WTC11 (cell line): ENCODE measurements at regions not wholly inside any gene's neighbourhood (a gene's known extent, or its start where the extent isn't known, plus 50 kb on each side); places are given as distances from the start of the nearest gene placed in this dataset.

Experiments used
- ATAC-seq: fragments of 200-7000 bp; cut with Tn5 transposase; 2 replicates; pipeline ENCODE4 v1.10.0; 2021; ENCODE audit warnings: mild to moderate bottlenecking, moderate library complexity
- CTCF ChIA-PET: fragments of 300-600 bp; sonication (Branson Sonifier 250); formaldehyde crosslinking; loops from one replicate; lab custom pipeline; 2021; ENCODE audit warnings: antibody characterized with exemption; lab: Charles Lee
- POLR2A ChIA-PET: fragments of 350-600 bp; sonication (Branson Sonifier 250); formaldehyde crosslinking; loops from one replicate; lab custom pipeline; 2021; ENCODE audit warnings: antibody characterized with exemption; lab: Charles Lee
- DNase-seq: peaks from one replicate; pipeline ENCODE4 v3.0.0; 2021; ENCODE audit warnings: low spot score
- H3K27ac Mint-ChIP-seq: 2 replicates; pipeline ENCODE4 v1.8.0; 2021; ENCODE audit warnings: mixed read lengths
- H3K27me3 Mint-ChIP-seq: 2 replicates; pipeline ENCODE4 v1.8.0; 2021; ENCODE audit warnings: low read depth, mild to moderate bottlenecking, moderate library complexity, mixed read lengths
- H3K36me3 Mint-ChIP-seq: 2 replicates; pipeline ENCODE4 v1.8.0; 2021; ENCODE audit warnings: mixed read lengths
- H3K4me1 Mint-ChIP-seq: 2 replicates; pipeline ENCODE4 v1.8.0; 2022; ENCODE audit warnings: mixed read lengths
- H3K4me3 Mint-ChIP-seq: 2 replicates; pipeline ENCODE4 v1.8.0; 2021; ENCODE audit warnings: mild to moderate bottlenecking, moderate library complexity, mixed read lengths
- H3K9me3 Mint-ChIP-seq: 2 replicates; pipeline ENCODE4 v1.8.0; 2021; ENCODE audit warnings: mixed read lengths
- AFF4 ChIP-seq: sonication (generic); formaldehyde crosslinking; IDR thresholded peaks from 2 replicates; pipeline ENCODE4 v1.8.1; 2023; ENCODE audit warnings: mild to moderate bottlenecking, missing genetic modification reagents, borderline replicate concordance
- ATF1 ChIP-seq: sonication (generic); formaldehyde crosslinking; IDR thresholded peaks from 2 replicates; pipeline ENCODE4 v1.8.1; 2023; ENCODE audit warnings: mild to moderate bottlenecking, moderate library complexity, missing genetic modification reagents
- E2F1 ChIP-seq: sonication (generic); formaldehyde crosslinking; IDR thresholded peaks from 2 replicates; pipeline ENCODE4 v1.8.0; 2022; ENCODE audit warnings: mild to moderate bottlenecking, missing genetic modification reagents
- EMX1 ChIP-seq: fragments of 250-450 bp; sonication (Bioruptor Pico); IDR thresholded peaks from 2 replicates; pipeline ENCODE4 v1.8.0; 2021; ENCODE audit warnings: mild to moderate bottlenecking
- ESRRA ChIP-seq: sonication (generic); formaldehyde crosslinking; IDR thresholded peaks from 2 replicates; pipeline ENCODE4 v1.8.1; 2022; ENCODE audit warnings: mild to moderate bottlenecking, missing genetic modification reagents, borderline replicate concordance
- ETV6 ChIP-seq: sonication (generic); formaldehyde crosslinking; IDR thresholded peaks from 2 replicates; pipeline ENCODE4 v1.8.1; 2022; ENCODE audit warnings: mild to moderate bottlenecking, missing genetic modification reagents
- FOXJ3 ChIP-seq: sonication (generic); formaldehyde crosslinking; IDR thresholded peaks from 2 replicates; pipeline ENCODE4 v1.9.0; 2021; ENCODE audit warnings: missing genetic modification reagents, mild to moderate bottlenecking, borderline replicate concordance
- FOXK1 ChIP-seq: sonication (generic); formaldehyde crosslinking; IDR thresholded peaks from 2 replicates; pipeline ENCODE4 v1.8.0; 2022; ENCODE audit warnings: mild to moderate bottlenecking, moderate library complexity, missing genetic modification reagents
- FOXP4 ChIP-seq: sonication (generic); formaldehyde crosslinking; IDR thresholded peaks from 2 replicates; pipeline ENCODE4 v1.8.0; 2022; ENCODE audit warnings: mild to moderate bottlenecking, missing genetic modification reagents
- GABPB1 ChIP-seq: sonication (generic); formaldehyde crosslinking; IDR thresholded peaks from 2 replicates; pipeline ENCODE4 v1.8.1; 2023; ENCODE audit warnings: mild to moderate bottlenecking, missing genetic modification reagents
- IRF1 ChIP-seq: sonication (generic); formaldehyde crosslinking; IDR thresholded peaks from 2 replicates; pipeline ENCODE4 v1.8.0; 2023; ENCODE audit warnings: missing genetic modification reagents
- JAZF1 ChIP-seq: fragments of 250-450 bp; sonication (Bioruptor Pico); IDR thresholded peaks from 2 replicates; pipeline ENCODE4 v1.9.0; 2021; ENCODE audit warnings: moderate library complexity, mild to moderate bottlenecking, inconsistent platforms
- NFYB ChIP-seq: sonication (generic); formaldehyde crosslinking; conservative IDR thresholded peaks from 2 replicates; pipeline ENCODE4 v1.8.0; 2022; ENCODE audit warnings: low read depth, missing genetic modification reagents
- NR1H2 ChIP-seq: sonication (generic); formaldehyde crosslinking; IDR thresholded peaks from 2 replicates; pipeline ENCODE4 v1.9.0; 2021; ENCODE audit warnings: mild to moderate bottlenecking, moderate library complexity, missing genetic modification reagents
- NR3C1 ChIP-seq: sonication (generic); formaldehyde crosslinking; conservative IDR thresholded peaks from 2 replicates; pipeline ENCODE4 v1.8.1; 2023; ENCODE audit warnings: low read depth, mild to moderate bottlenecking, missing genetic modification reagents
- OVOL2 ChIP-seq: fragments of 250-450 bp; sonication (Bioruptor Pico); IDR thresholded peaks from 2 replicates; pipeline ENCODE4 v1.9.0; 2021; ENCODE audit warnings: mild to moderate bottlenecking, borderline replicate concordance
- PREB ChIP-seq: sonication (generic); formaldehyde crosslinking; IDR thresholded peaks from 2 replicates; pipeline ENCODE4 v1.8.1; 2022; ENCODE audit warnings: mild to moderate bottlenecking, missing genetic modification reagents, moderate library complexity, borderline replicate concordance
- SMAD4 ChIP-seq: sonication (generic); formaldehyde crosslinking; IDR thresholded peaks from 2 replicates; pipeline ENCODE4 v1.8.0; 2022; ENCODE audit warnings: mild to moderate bottlenecking, missing genetic modification reagents
- TCF7 ChIP-seq: sonication (generic); formaldehyde crosslinking; IDR thresholded peaks from 2 replicates; pipeline ENCODE4 v1.8.0; 2022; ENCODE audit warnings: mild to moderate bottlenecking, low read depth, missing genetic modification reagents, moderate library complexity
- ZBTB43 ChIP-seq: sonication (generic); formaldehyde crosslinking; IDR thresholded peaks from 2 replicates; pipeline ENCODE4 v1.8.1; 2023; ENCODE audit warnings: mild to moderate bottlenecking, missing genetic modification reagents
- ZNF396 ChIP-seq: fragments of 250-450 bp; sonication (Bioruptor Pico); IDR thresholded peaks from 2 replicates; pipeline ENCODE4 v1.8.0; 2021; ENCODE audit warnings: mild to moderate bottlenecking, moderate library complexity, borderline replicate concordance
- TF ChIP-seq, protein P1 (sequence below): sonication (generic); formaldehyde crosslinking; IDR thresholded peaks from 2 replicates; pipeline ENCODE4 v1.8.0; 2022; ENCODE audit warnings: mild to moderate bottlenecking, missing genetic modification reagents
- TF ChIP-seq, protein P2 (sequence below): fragments of 250-450 bp; sonication (Bioruptor Pico); IDR thresholded peaks from 2 replicates; pipeline ENCODE4 v1.9.0; 2021; ENCODE audit warnings: moderate library complexity, mild to moderate bottlenecking, inconsistent platforms, borderline replicate concordance

- POLR2A ChIA-PET, result no interaction called here
- no peak overlapping the region for H3K4me3 Mint-ChIP-seq
Measured at GRCh38 chr6:140663772-140664171, 1289.3 kb upstream of the CITED2 start.

GRCh38 chr6:140663094-140663493 is 1288.6 kb upstream of the CITED2 start:
- ChIA-PET POLR2A (interaction anchor here (0.6 kb wide), 1 partner anchor 1158 kb away, joined by 5 read pairs; no protein-coding TSS in a partner anchor), CTCF (no interaction called here)
- H3K9me3 Mint-ChIP-seq, result no peaks in the 10 kb centered on the region
- H3K4me3 Mint-ChIP-seq, result no peak overlapping the region
- no peak for DNase-seq
- no peaks in the 10 kb centered on the region for H3K36me3 Mint-ChIP-seq
- H3K27ac Mint-ChIP-seq, result no peak overlapping the region
- no peak for ATAC-seq
- no peaks in the 10 kb centered on the region for H3K4me1 Mint-ChIP-seq
- H3K27me3 Mint-ChIP-seq, result no peaks in the 10 kb centered on the region
- no peak for TF ChIP-seq ESRRA (CRISPR knock-in tag)
- no peak for TF ChIP-seq FOXK1 (CRISPR knock-in tag)
- no peak for TF ChIP-seq AFF4 (CRISPR knock-in tag)
- no peak for TF ChIP-seq EMX1 (CRISPR knock-in tag)
- TF ChIP-seq, protein P1, sequence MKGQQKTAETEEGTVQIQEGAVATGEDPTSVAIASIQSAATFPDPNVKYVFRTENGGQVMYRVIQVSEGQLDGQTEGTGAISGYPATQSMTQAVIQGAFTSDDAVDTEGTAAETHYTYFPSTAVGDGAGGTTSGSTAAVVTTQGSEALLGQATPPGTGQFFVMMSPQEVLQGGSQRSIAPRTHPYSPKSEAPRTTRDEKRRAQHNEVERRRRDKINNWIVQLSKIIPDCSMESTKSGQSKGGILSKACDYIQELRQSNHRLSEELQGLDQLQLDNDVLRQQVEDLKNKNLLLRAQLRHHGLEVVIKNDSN, result no peak
- TF ChIP-seq TCF7 (CRISPR knock-in tag), result no peak
- TF ChIP-seq, protein P2, sequence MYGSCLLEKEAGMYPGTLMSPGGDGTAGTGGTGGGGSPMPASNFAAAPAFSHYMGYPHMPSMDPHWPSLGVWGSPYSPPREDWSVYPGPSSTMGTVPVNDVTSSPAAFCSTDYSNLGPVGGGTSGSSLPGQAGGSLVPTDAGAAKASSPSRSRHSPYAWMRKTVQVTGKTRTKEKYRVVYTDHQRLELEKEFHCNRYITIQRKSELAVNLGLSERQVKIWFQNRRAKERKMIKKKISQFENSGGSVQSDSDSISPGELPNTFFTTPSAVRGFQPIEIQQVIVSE (CRISPR knock-in tag), result no peak
- TF ChIP-seq GABPB1, result no peak
- no peak for TF ChIP-seq FOXJ3 (CRISPR knock-in tag)
- TF ChIP-seq ZBTB43 (CRISPR knock-in tag), result no peak
- no peak for TF ChIP-seq ZNF396 (CRISPR knock-in tag)
- TF ChIP-seq IRF1 (CRISPR knock-in tag), result no peak
- no peak for TF ChIP-seq NR1H2 (CRISPR knock-in tag)

More at GRCh38 chr6:140663772-140664171, 1289.3 kb upstream of the CITED2 start:
- CTCF ChIA-PET, result no interaction called here
- Mint-ChIP-seq H3K27ac (no peak overlapping the region), H3K9me3 (no peaks in the 10 kb centered on the region), H3K27me3 (no peaks in the 10 kb centered on the region), H3K4me1 (no peaks in the 10 kb centered on the region), H3K36me3 (no peaks in the 10 kb centered on the region)
- DNase-seq (no peak), ATAC-seq (no peak)
- TF ChIP-seq FOXP4, result no peak
- no peak for TF ChIP-seq NFYB (CRISPR knock-in tag)
- no peak for TF ChIP-seq JAZF1
- no peak for TF ChIP-seq ATF1
- TF ChIP-seq ETV6 (CRISPR knock-in tag), result no peak
- no peak for TF ChIP-seq NR3C1
- no peak for TF ChIP-seq PREB (CRISPR knock-in tag)
- no peak for TF ChIP-seq OVOL2 (CRISPR knock-in tag)
- no peak for TF ChIP-seq GABPB1
- TF ChIP-seq TCF7 (CRISPR knock-in tag), result no peak
- no peak for TF ChIP-seq SMAD4 (CRISPR knock-in tag)
- no peak for TF ChIP-seq E2F1
